Neuronal stem cell (in vitro differentiated cells): ENCODE measurements at regions not wholly inside any gene's neighbourhood (a gene's known extent, or its start where the extent isn't known, plus 50 kb on each side); places are given as distances from the start of the nearest gene placed in this dataset.
A peak's percentile ranks its signal among the peaks of the same experiment; 100 is the strongest.

Source experiments
- DNase-seq: peaks from one replicate; pipeline ENCODE4 v3.0.0-alpha.2; 2013; ENCODE audit warnings: low spot score
- H2AFZ ChIP-seq: one replicate; pipeline ENCODE4 v1.6.1; 2013; ENCODE audit warnings: mild to moderate bottlenecking, low read length, inconsistent platforms
- H2AK5ac ChIP-seq: 2 replicates; pipeline ENCODE4 v1.6.1; 2013; ENCODE audit warnings: low read depth, mild to moderate bottlenecking, inconsistent platforms, low read length, moderate library complexity, mixed read lengths
- H2BK120ac ChIP-seq: 2 replicates; pipeline ENCODE4 v1.6.1; 2013; ENCODE audit warnings: low read depth, mild to moderate bottlenecking, inconsistent platforms, low read length, moderate library complexity, mixed read lengths
- H2BK12ac ChIP-seq: one replicate; pipeline ENCODE4 v1.6.1; 2013; ENCODE audit warnings: low read length, inconsistent platforms
- H2BK15ac ChIP-seq: 2 replicates; pipeline ENCODE4 v1.6.1; 2013; ENCODE audit warnings: mild to moderate bottlenecking, low read length, inconsistent platforms, mixed read lengths
- H2BK5ac ChIP-seq: one replicate; pipeline ENCODE4 v1.6.1; 2013; ENCODE audit warnings: inconsistent platforms, mild to moderate bottlenecking, low read length, moderate library complexity
- H3K14ac ChIP-seq: one replicate; pipeline ENCODE4 v1.6.1; 2013; ENCODE audit warnings: low read length, inconsistent platforms
- H3K18ac ChIP-seq: 2 replicates; pipeline ENCODE4 v1.6.1; 2013; ENCODE audit warnings: low read length, inconsistent platforms
- H3K23ac ChIP-seq: 2 replicates; pipeline ENCODE4 v1.6.1; 2013; ENCODE audit warnings: low read depth, mild to moderate bottlenecking, mixed read lengths, low read length, inconsistent platforms; ENCODE audit not compliant: poor library complexity
- H3K27ac ChIP-seq: replicated peaks from 3 replicates; pipeline ENCODE4 v1.5.1; 2013; ENCODE audit warnings: low read length, inconsistent platforms
- H3K27me3 ChIP-seq, 3 experiments: 2 replicates each; pipeline ENCODE4 v1.6.1; 2013; ENCODE audit warnings: low read length in 3 of 3, mild to moderate bottlenecking in 2 of 3, inconsistent platforms in 1 of 3, low read depth in 1 of 3, mixed read lengths in 1 of 3, moderate library complexity in 1 of 3; ENCODE audit not compliant: control insufficient read depth in 3 of 3, insufficient read depth in 3 of 3
- H3K36me3 ChIP-seq, 2 donors: replicated peaks in 1 of 2; 2 replicates each; pipeline ENCODE4 v1.6.1; 2013; ENCODE audit warnings: low read length in 2 of 2; ENCODE audit not compliant: control insufficient read depth in 2 of 2, insufficient read depth in 2 of 2
- H3K4ac ChIP-seq: 2 replicates; pipeline ENCODE4 v1.6.1; 2013; ENCODE audit warnings: inconsistent platforms, mild to moderate bottlenecking, low read length, moderate library complexity
- H3K4me1 ChIP-seq, 2 donors: 1 replicate in 1 of 2; 2 replicates in 1 of 2; pipeline ENCODE4 v1.6.1; 2013; ENCODE audit warnings: low read length in 2 of 2, low read depth in 1 of 2; ENCODE audit not compliant: control insufficient read depth in 2 of 2, insufficient read depth in 1 of 2
- H3K4me2 ChIP-seq: one replicate; pipeline ENCODE4 v1.6.1; 2013; ENCODE audit warnings: mild to moderate bottlenecking, low read length, inconsistent platforms; ENCODE audit not compliant: insufficient read depth, poor library complexity, severe bottlenecking
- H3K4me3 ChIP-seq, 2 donors: 2 replicates each; pipeline ENCODE4 v1.5.1; 2013; ENCODE audit warnings: low read length in 2 of 2, mild to moderate bottlenecking in 2 of 2, inconsistent platforms in 1 of 2, moderate library complexity in 1 of 2
- H3K79me1 ChIP-seq: one replicate; pipeline ENCODE4 v1.6.1; 2013; ENCODE audit warnings: low read depth, mild to moderate bottlenecking, inconsistent platforms, low read length, moderate library complexity
- H3K9ac ChIP-seq: one replicate; pipeline ENCODE4 v1.6.1; 2013; ENCODE audit warnings: mild to moderate bottlenecking, low read depth, low read length, inconsistent platforms; ENCODE audit not compliant: poor library complexity
- H3K9me3 ChIP-seq, 2 donors: replicated peaks in 1 of 2; 2 replicates each; pipeline versions ENCODE3 to v1.6.1; 2013; ENCODE audit warnings: low read length in 2 of 2, mild to moderate bottlenecking in 2 of 2, inconsistent platforms in 1 of 2, low read depth in 1 of 2, mixed read lengths in 1 of 2, moderate library complexity in 1 of 2; ENCODE audit not compliant: control insufficient read depth in 2 of 2, insufficient read depth in 1 of 2
- H4K8ac ChIP-seq: one replicate; pipeline ENCODE4 v1.6.1; 2013; ENCODE audit warnings: low read depth, mild to moderate bottlenecking, inconsistent platforms, low read length, moderate library complexity
- H4K91ac ChIP-seq: one replicate; pipeline ENCODE4 v1.6.1; 2013; ENCODE audit warnings: low read length, low read depth, mild to moderate bottlenecking, inconsistent platforms; ENCODE audit not compliant: poor library complexity
- WGBS, 2 donors: extraction: QIAGEN DNeasy Blood & Tissue Kit; methylation state at CpG; one replicate each; pipeline ENCODE4 v1.1.7; 2013; ENCODE audit warnings: missing lambda C conversion rate in 2 of 2, mixed read lengths in 1 of 2; ENCODE audit not compliant: insufficient read length in 2 of 2, insufficient replicate concordance in 1 of 2; ENCODE audit errors: extremely low coverage in 2 of 2; 5-methylcytosine and 5-hydroxymethylcytosine counted together

DNA sequence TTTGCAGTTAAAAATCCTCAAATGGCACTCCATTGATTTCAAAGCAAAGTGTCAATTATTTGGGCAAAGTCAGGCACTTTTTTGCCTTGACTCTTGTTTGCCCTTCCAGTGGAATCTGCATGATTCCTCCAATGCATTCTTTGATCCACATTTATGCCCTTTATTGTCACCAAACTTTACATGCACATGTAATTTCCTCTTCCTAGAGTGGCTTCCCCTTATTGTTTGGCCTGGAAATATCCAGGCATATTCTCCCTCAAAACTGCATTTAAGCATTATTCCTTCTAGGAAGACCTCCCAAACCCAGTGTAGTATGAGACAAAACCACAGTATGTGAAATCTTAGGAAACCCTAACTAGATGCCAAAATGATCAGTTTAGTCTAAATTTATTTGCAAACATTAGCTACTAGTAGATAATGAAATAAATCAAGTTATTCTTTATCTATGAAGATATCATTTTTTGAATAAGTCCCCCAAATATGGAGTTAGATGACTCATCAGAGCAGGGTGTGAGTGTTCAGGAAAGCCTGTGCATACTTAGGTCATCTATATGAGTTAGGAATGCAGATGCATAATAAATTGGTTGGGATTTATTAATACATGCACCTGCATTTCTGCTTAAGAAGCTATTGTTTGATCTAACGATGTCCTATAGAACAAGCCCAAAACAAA lies 433.3 kb upstream of the TCF4 start:
- Histone ChIP-seq H3K23ac (no peak overlapping the region), H3K4me2 (no peak overlapping the region), H3K9ac (no peak overlapping the region), H3K27ac (no peak overlapping the region), H2BK15ac (no peak overlapping the region), H3K9me3 (no peaks in the 10 kb centered on the region), H2BK120ac (no peak overlapping the region), H2AFZ (no peak overlapping the region), H2BK12ac (no peak overlapping the region), H3K4me3 (no peak overlapping the region), H3K4ac (no peak overlapping the region), H3K18ac (no peak overlapping the region), H4K8ac (no peak overlapping the region), H4K91ac (no peak overlapping the region), H2AK5ac (no peak overlapping the region), H3K79me1 (no peaks in the 10 kb centered on the region), H3K14ac (no peak overlapping the region), H3K4me1 (no peaks in the 10 kb centered on the region), H3K36me3 (no peaks in the 10 kb centered on the region), H3K27me3 (no peaks in the 10 kb centered on the region), H2BK5ac (no peak overlapping the region)
- WGBS, 2 donors: no CpG with 5 or more reads among the region's 1 CpG
- no peak for DNase-seq

DNA sequence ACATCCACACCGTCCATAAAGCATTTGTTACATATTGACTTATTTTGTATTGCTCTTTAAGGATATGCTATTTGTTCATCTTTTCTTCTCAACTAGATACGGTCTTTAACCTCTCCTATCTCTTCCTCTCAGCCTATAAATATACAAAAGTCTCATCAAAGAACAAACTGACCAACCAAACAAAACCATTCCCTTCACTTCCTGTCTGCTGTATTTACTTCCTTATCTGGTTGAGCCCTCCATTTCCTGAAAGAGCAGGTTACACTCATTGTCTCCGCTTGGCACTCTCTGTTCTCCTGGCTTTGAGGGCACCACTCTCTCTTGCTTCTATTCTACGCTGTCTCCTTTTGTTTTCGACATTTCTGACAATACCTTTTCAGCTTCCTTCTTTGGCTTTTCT lies 431.9 kb upstream of the TCF4 start:
- Histone ChIP-seq H3K4me1 (no peaks in the 10 kb centered on the region), H3K4ac (no peak overlapping the region), H2AK5ac (no peak overlapping the region), H3K27ac (no peak overlapping the region), H3K36me3 (no peaks in the 10 kb centered on the region), H4K91ac (no peak overlapping the region), H3K23ac (no peak overlapping the region), H2BK120ac (no peak overlapping the region), H2BK5ac (no peak overlapping the region), H2AFZ (peak overlapping the region; percentile 69), H3K9me3 (no peaks in the 10 kb centered on the region), H2BK12ac (no peak overlapping the region), H3K4me2 (no peak overlapping the region), H3K27me3 (no peaks in the 10 kb centered on the region), H2BK15ac (no peak overlapping the region), H4K8ac (no peak overlapping the region), H3K18ac (no peak overlapping the region), H3K4me3 (no peak overlapping the region), H3K14ac (no peak overlapping the region), H3K9ac (no peak overlapping the region), H3K79me1 (no peaks in the 10 kb centered on the region)
- WGBS, 2 donors: no CpG with 5 or more reads among the region's 5 CpGs
- DNase-seq: no peak

DNA sequence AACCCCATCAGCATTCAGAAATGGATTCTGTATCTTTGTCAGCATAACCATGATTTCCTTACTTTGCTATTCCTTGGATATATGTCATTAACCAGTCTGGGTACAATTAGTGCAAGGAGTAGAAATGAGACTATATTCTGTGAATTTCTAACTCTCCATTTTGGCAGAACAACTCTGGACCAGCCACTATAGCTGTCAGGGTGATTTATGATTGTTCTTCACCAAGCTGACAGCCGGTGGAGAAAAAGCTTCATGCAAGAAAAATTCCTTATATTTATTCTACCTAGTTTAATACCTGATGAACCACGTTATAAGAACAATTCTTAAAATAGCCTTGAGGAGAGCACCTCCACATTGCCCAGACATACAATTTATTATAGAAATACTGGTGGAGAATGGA lies 431.2 kb upstream of the TCF4 start:
- no peak for DNase-seq
- no peak overlapping the region for H4K91ac ChIP-seq
- no CpG with 5 or more reads among the region's 2 CpGs for WGBS, 2 donors

GRCh38 chr18:56009411-56009810 lies 421.4 kb upstream of the TCF4 start:
- Histone ChIP-seq H3K4ac (no peak overlapping the region), H3K4me3 (no peak overlapping the region), H2BK5ac (no peak overlapping the region), H3K4me2 (no peak overlapping the region), H4K8ac (no peak overlapping the region), H4K91ac (no peak overlapping the region), H2AFZ (peak overlapping the region; percentile 65), H3K4me1 (peaks cover 4 to 6% of the 10 kb centered on the region in 2 donors), H3K14ac (no peak overlapping the region), H3K18ac (no peak overlapping the region), H3K23ac (no peak overlapping the region), H3K9ac (no peak overlapping the region), H3K9me3 (no peaks in the 10 kb centered on the region), H3K27me3 (no peaks in the 10 kb centered on the region), H3K27ac (peak overlapping the region; percentile 28), H3K79me1 (no peaks in the 10 kb centered on the region), H2BK15ac (no peak overlapping the region), H2BK120ac (no peak overlapping the region), H2AK5ac (no peak overlapping the region), H2BK12ac (no peak overlapping the region), H3K36me3 (no peaks in the 10 kb centered on the region)
- DNase-seq: no peak
- no CpG with 5 or more reads among the region's 1 CpG for WGBS, 2 donors

More for the DNA sequence above, 431.2 kb upstream of the TCF4 start:
- no peaks in the 10 kb centered on the region for H3K9me3 ChIP-seq
- H2AK5ac ChIP-seq: no peak overlapping the region
- no peak overlapping the region for H4K8ac ChIP-seq
- no peak overlapping the region for H3K4me3 ChIP-seq
- H3K4me1 ChIP-seq: no peaks in the 10 kb centered on the region
- H3K14ac ChIP-seq: no peak overlapping the region
- no peak overlapping the region for H2AFZ ChIP-seq
- H3K4me2 ChIP-seq: no peak overlapping the region
- H3K36me3 ChIP-seq: no peaks in the 10 kb centered on the region
- H2BK12ac ChIP-seq: no peak overlapping the region
- no peak overlapping the region for H3K23ac ChIP-seq
- no peaks in the 10 kb centered on the region for H3K79me1 ChIP-seq
- no peak overlapping the region for H2BK5ac ChIP-seq
- no peak overlapping the region for H3K4ac ChIP-seq
- H3K18ac ChIP-seq: no peak overlapping the region
- H3K27me3 ChIP-seq: no peaks in the 10 kb centered on the region
- H3K27ac ChIP-seq: no peak overlapping the region
- H3K9ac ChIP-seq: no peak overlapping the region
- no peak overlapping the region for H2BK120ac ChIP-seq
- no peak overlapping the region for H2BK15ac ChIP-seq
